ENCODE measurements at regions not wholly inside any gene's neighbourhood (a gene's known extent, or its start where the extent isn't known, plus 50 kb on each side); places are given as distances from the start of the nearest gene placed in this dataset.
A peak's percentile ranks its signal among the peaks of the same experiment; 100 is the strongest.
"Not testable (repeated sequence)": the region's sequence is repeated elsewhere in the genome, so short reads cannot be mapped to it uniquely, and the experiment has no call there.

- DNase-seq (ENCODE audit: extremely low read depth in 1 of 11, low read depth in 9 of 11, low spot score in 4 of 11) = no peak
Measured at GRCh38 chr15:46041905-46042304, 407.1 kb downstream of the SQOR start.

- DNase-seq (ENCODE audit: extremely low read depth in 1 of 11, low read depth in 9 of 11, low spot score in 4 of 11) = peak in 7 of 11 donors; percentile 21 to 47 (median 42)
Measured at GRCh38 chr15:46059921-46060594, 425.2 kb downstream of the SQOR start.

- no peak for DNase-seq (ENCODE audit: extremely low read depth in 1 of 11, low read depth in 9 of 11, low spot score in 4 of 11)
Measured at GRCh38 chr15:46061002-46061401, 426.2 kb downstream of the SQOR start.

- DNase-seq (ENCODE audit: extremely low read depth in 1 of 11, low read depth in 9 of 11, low spot score in 4 of 11) = no peak
Measured at GRCh38 chr15:46077220-46077619, 442.4 kb downstream of the SQOR start.

GRCh38 chr15:46079046-46079445, 444.2 kb downstream of the SQOR start:
- DNase-seq (ENCODE audit: extremely low read depth in 1 of 11, low read depth in 9 of 11, low spot score in 4 of 11) = no peak

- peak in 5 of 11 donors; percentile 22 to 41 (median 37) for DNase-seq (ENCODE audit: extremely low read depth in 1 of 11, low read depth in 9 of 11, low spot score in 4 of 11)
Measured at GRCh38 chr15:46080016-46080415, 445.2 kb downstream of the SQOR start.

GRCh38 chr15:46088486-46089445, 453.9 kb downstream of the SQOR start:
- DNase-seq (ENCODE audit: extremely low read depth in 1 of 11, low read depth in 9 of 11, low spot score in 4 of 11) = no peak

GRCh38 chr15:46089467-46089935, 454.7 kb downstream of the SQOR start:
- DNase-seq (ENCODE audit: extremely low read depth in 1 of 11, low read depth in 9 of 11, low spot score in 4 of 11) = no peak

- peak in 4 of 11 donors; percentile 16 to 27 (median 17) for DNase-seq (ENCODE audit: extremely low read depth in 1 of 11, low read depth in 9 of 11, low spot score in 4 of 11)
Measured at GRCh38 chr15:46091860-46092450, 457.1 kb downstream of the SQOR start.

- DNase-seq (ENCODE audit: extremely low read depth in 1 of 11, low read depth in 9 of 11, low spot score in 4 of 11) = not testable (repeated sequence)
Measured at GRCh38 chr15:46098006-46098405, 463.2 kb downstream of the SQOR start.

- DNase-seq (ENCODE audit: extremely low read depth in 1 of 11, low read depth in 9 of 11, low spot score in 4 of 11) = no peak
Measured at GRCh38 chr15:46110755-46111154, 475.9 kb downstream of the SQOR start.

GRCh38 chr15:46111730-46112129, 476.9 kb downstream of the SQOR start:
- no peak for DNase-seq (ENCODE audit: extremely low read depth in 1 of 11, low read depth in 9 of 11, low spot score in 4 of 11)

GRCh38 chr15:46117071-46117470, 482.2 kb downstream of the SQOR start:
- no peak for DNase-seq (ENCODE audit: extremely low read depth in 1 of 11, low read depth in 9 of 11, low spot score in 4 of 11)

- no peak for DNase-seq (ENCODE audit: extremely low read depth in 1 of 11, low read depth in 9 of 11, low spot score in 4 of 11)
Measured at GRCh38 chr15:46120713-46121112, 485.9 kb downstream of the SQOR start.

- no peak for DNase-seq (ENCODE audit: extremely low read depth in 1 of 11, low read depth in 9 of 11, low spot score in 4 of 11)
Measured at GRCh38 chr15:46121441-46121840, 486.6 kb downstream of the SQOR start.

GRCh38 chr15:46126581-46126980, 491.8 kb downstream of the SQOR start:
- DNase-seq (ENCODE audit: extremely low read depth in 1 of 11, low read depth in 9 of 11, low spot score in 4 of 11) = no peak

GRCh38 chr15:46127361-46127874, 492.6 kb downstream of the SQOR start:
- no peak for DNase-seq (ENCODE audit: extremely low read depth in 1 of 11, low read depth in 9 of 11, low spot score in 4 of 11)

GRCh38 chr15:46129145-46129544, 494.3 kb downstream of the SQOR start:
- DNase-seq (ENCODE audit: extremely low read depth in 1 of 11, low read depth in 9 of 11, low spot score in 4 of 11) = no peak

GRCh38 chr15:46131876-46132275, 497.0 kb downstream of the SQOR start:
- no peak for DNase-seq (ENCODE audit: extremely low read depth in 1 of 11, low read depth in 9 of 11, low spot score in 4 of 11)

GRCh38 chr15:46137443-46137842, 502.6 kb downstream of the SQOR start:
- DNase-seq (ENCODE audit: extremely low read depth in 1 of 11, low read depth in 9 of 11, low spot score in 4 of 11) = no peak

Measured in renal cortex interstitium (tissue), 11 donors.